Coronary artery (tissue), 2 donors: ENCODE measurements at regions not wholly inside any gene's neighbourhood (a gene's known extent, or its start where the extent isn't known, plus 50 kb on each side); places are given as distances from the start of the nearest gene placed in this dataset.
A peak's percentile ranks its signal among the peaks of the same experiment; 100 is the strongest.

Source experiments
- DNase-seq: peaks from one replicate; pipeline ENCODE4 v3.0.0-alpha.2; 2017; ENCODE audit warnings: low spot score
- H3K27ac ChIP-seq, 2 donors: fragments of 200-600 bp; sonication (generic); one replicate each; pipeline ENCODE4 v1.5.1; 2016 to 2019
- H3K4me3 ChIP-seq: fragments of 200-600 bp; sonication (generic); 2 replicates; pipeline ENCODE4 v1.5.1; 2016; ENCODE audit warnings: mild to moderate bottlenecking, moderate library complexity
- CTCF ChIP-seq: fragments of 200-600 bp; sonication (generic); IDR thresholded peaks from one replicate; pipeline ENCODE4 v1.5.1; 2019; ENCODE audit warnings: antibody characterized with exemption

GRCh38 chr3:104368760-104369159, 997.9 kb upstream of the ALCAM start:
- no peak for TF ChIP-seq CTCF
- H3K4me3 ChIP-seq, result no peak overlapping the region
- DNase-seq, result no peak
- H3K27ac ChIP-seq, result no peak overlapping the region

GRCh38 chr3:104385421-104385820, 981.3 kb upstream of the ALCAM start:
- DNase-seq, result no peak
- no peak for TF ChIP-seq CTCF
- Histone ChIP-seq H3K27ac (no peak overlapping the region), H3K4me3 (no peak overlapping the region)

- Histone ChIP-seq H3K27ac (no peak overlapping the region), H3K4me3 (no peak overlapping the region)
- TF ChIP-seq CTCF, result no peak
- DNase-seq, result no peak
Measured at GRCh38 chr3:104388619-104389018, 978.1 kb upstream of the ALCAM start.

- H3K27ac ChIP-seq, result no peak overlapping the region
- DNase-seq, result no peak
- H3K4me3 ChIP-seq, result no peak overlapping the region
- no peak for TF ChIP-seq CTCF
Measured at GRCh38 chr3:104392327-104392726, 974.4 kb upstream of the ALCAM start.

- Histone ChIP-seq H3K4me3 (no peak overlapping the region), H3K27ac (peak overlapping the region in 1 of 2 donors; percentile 66)
- no peak for TF ChIP-seq CTCF
- DNase-seq, result no peak
Measured at GRCh38 chr3:104396974-104397669, 969.6 kb upstream of the ALCAM start.

GRCh38 chr3:104397713-104398112, 969.0 kb upstream of the ALCAM start:
- no peak overlapping the region for H3K4me3 ChIP-seq
- H3K27ac ChIP-seq, result peak overlapping the region in 1 of 2 donors; percentile 66
- DNase-seq, result no peak
- no peak for TF ChIP-seq CTCF

- DNase-seq, result no peak
- H3K27ac ChIP-seq, result no peak overlapping the region
- no peak overlapping the region for H3K4me3 ChIP-seq
- TF ChIP-seq CTCF, result no peak
Measured at GRCh38 chr3:104402902-104403301, 963.8 kb upstream of the ALCAM start.
